ENCODE measurements at regions not wholly inside any gene's neighbourhood (a gene's known extent, or its start where the extent isn't known, plus 50 kb on each side); places are given as distances from the start of the nearest gene placed in this dataset.

GRCh38 chr5:52685971-52686370 is 101.7 kb upstream of the ITGA1 start:
- no peak for DNase-seq
- Mint-ChIP-seq H3K4me3 (no peak overlapping the region), H3K9me3 (no peaks in the 10 kb centered on the region), H3K27me3 (peaks cover 10% of the 10 kb centered on the region), H3K4me1 (no peaks in the 10 kb centered on the region), H3K36me3 (ENCODE audit: low read depth) (no peaks in the 10 kb centered on the region), H3K27ac (no peak overlapping the region)
- ChIA-PET CTCF (interaction anchor here (1.1 to 1.4 kb wide), 2 partner anchors 107 to 230 kb away, joined by 3 read pairs; no protein-coding TSS in a partner anchor), POLR2A (no interaction called here)

GRCh38 chr5:52690236-52690768 is 97.4 kb upstream of the ITGA1 start:
- no peak for DNase-seq
- H3K9me3 Mint-ChIP-seq = no peaks in the 10 kb centered on the region
- ChIA-PET POLR2A (no interaction called here), CTCF (interaction anchor here (0.8 to 1.7 kb wide), 3 partner anchors 74 to 225 kb away, joined by 3 to 4 read pairs (median 3); no protein-coding TSS in a partner anchor)
- H3K36me3 Mint-ChIP-seq (ENCODE audit: low read depth) = no peaks in the 10 kb centered on the region
- H3K4me1 Mint-ChIP-seq = no peaks in the 10 kb centered on the region
- H3K4me3 Mint-ChIP-seq = no peak overlapping the region
- H3K27ac Mint-ChIP-seq = no peak overlapping the region
- H3K27me3 Mint-ChIP-seq = peaks cover 17% of the 10 kb centered on the region

GRCh38 chr5:52692039-52692438 is 95.7 kb upstream of the ITGA1 start:
- ChIA-PET POLR2A (no interaction called here), CTCF (interaction anchor here (1.2 to 1.9 kb wide), 3 partner anchors 8 to 107 kb away, joined by 4 to 6 read pairs (median 4); no protein-coding TSS in a partner anchor)
- no peak overlapping the region for H3K4me3 Mint-ChIP-seq
- no peak overlapping the region for H3K27ac Mint-ChIP-seq
- DNase-seq = no peak
- no peaks in the 10 kb centered on the region for H3K9me3 Mint-ChIP-seq
- no peaks in the 10 kb centered on the region for H3K36me3 Mint-ChIP-seq (ENCODE audit: low read depth)
- H3K4me1 Mint-ChIP-seq = no peaks in the 10 kb centered on the region
- H3K27me3 Mint-ChIP-seq = peaks cover 17% of the 10 kb centered on the region

GRCh38 chr5:52692606-52693005 is 95.1 kb upstream of the ITGA1 start:
- Mint-ChIP-seq H3K4me3 (no peak overlapping the region), H3K9me3 (no peaks in the 10 kb centered on the region), H3K27ac (no peak overlapping the region), H3K36me3 (ENCODE audit: low read depth) (no peaks in the 10 kb centered on the region), H3K27me3 (peaks cover 17% of the 10 kb centered on the region), H3K4me1 (no peaks in the 10 kb centered on the region)
- POLR2A ChIA-PET = no interaction called here
- CTCF ChIA-PET = interaction anchor here (1.2 to 1.9 kb wide), 3 partner anchors 9 to 107 kb away, joined by 4 to 6 read pairs (median 4); no protein-coding TSS in a partner anchor
- no peak for DNase-seq

- Mint-ChIP-seq H3K27me3 (peaks cover 14% of the 10 kb centered on the region), H3K4me1 (no peaks in the 10 kb centered on the region), H3K4me3 (no peak overlapping the region), H3K9me3 (no peaks in the 10 kb centered on the region), H3K27ac (no peak overlapping the region), H3K36me3 (ENCODE audit: low read depth) (no peaks in the 10 kb centered on the region)
- DNase-seq = peak; percentile 24
- CTCF ChIA-PET = interaction anchor here (1.2 to 1.9 kb wide), 2 partner anchors 14 to 106 kb away, joined by 4 to 6 read pairs; no protein-coding TSS in a partner anchor
- POLR2A ChIA-PET = no interaction called here
Observed at GRCh38 chr5:52693280-52693679, 94.4 kb upstream of the ITGA1 start.

- Mint-ChIP-seq H3K27me3 (peaks cover 11% of the 10 kb centered on the region), H3K36me3 (ENCODE audit: low read depth) (no peaks in the 10 kb centered on the region), H3K27ac (no peak overlapping the region), H3K4me3 (no peak overlapping the region), H3K9me3 (no peaks in the 10 kb centered on the region), H3K4me1 (no peaks in the 10 kb centered on the region)
- no peak for DNase-seq
- CTCF ChIA-PET = interaction anchor here (0.7 to 1.9 kb wide), 3 partner anchors 13 to 106 kb away, joined by 3 to 6 read pairs (median 4); no protein-coding TSS in a partner anchor
- POLR2A ChIA-PET = no interaction called here
Observed at GRCh38 chr5:52693836-52694235, 93.9 kb upstream of the ITGA1 start.

GRCh38 chr5:52694648-52695047 is 93.1 kb upstream of the ITGA1 start:
- no peak for DNase-seq
- no peak overlapping the region for H3K27ac Mint-ChIP-seq
- H3K36me3 Mint-ChIP-seq (ENCODE audit: low read depth) = no peaks in the 10 kb centered on the region
- no peaks in the 10 kb centered on the region for H3K9me3 Mint-ChIP-seq
- CTCF ChIA-PET = interaction anchor here (0.7 to 1.7 kb wide), 2 partner anchors 8 to 31 kb away, joined by 3 to 8 read pairs; no protein-coding TSS in a partner anchor
- H3K4me3 Mint-ChIP-seq = no peak overlapping the region
- POLR2A ChIA-PET = no interaction called here
- H3K27me3 Mint-ChIP-seq = peaks cover 11% of the 10 kb centered on the region
- no peaks in the 10 kb centered on the region for H3K4me1 Mint-ChIP-seq

- no peak for DNase-seq
- Mint-ChIP-seq H3K27me3 (peaks cover 4% of the 10 kb centered on the region), H3K27ac (no peak overlapping the region), H3K4me3 (no peak overlapping the region), H3K36me3 (ENCODE audit: low read depth) (peaks cover 2% of the 10 kb centered on the region), H3K4me1 (peaks cover 32% of the 10 kb centered on the region), H3K9me3 (no peaks in the 10 kb centered on the region)
- ChIA-PET CTCF (no interaction called here), POLR2A (interaction anchor here (0.6 kb wide), 1 partner anchor 84 kb away, joined by 4 read pairs; no protein-coding TSS in a partner anchor)
Observed at GRCh38 chr5:52702877-52703276, 84.8 kb upstream of the ITGA1 start.

- DNase-seq = no peak
- no peak overlapping the region for H3K4me3 Mint-ChIP-seq
- POLR2A ChIA-PET = no interaction called here
- H3K9me3 Mint-ChIP-seq = no peaks in the 10 kb centered on the region
- CTCF ChIA-PET = interaction anchor here (1.4 kb wide), 1 partner anchor 170 kb away, joined by 4 read pairs; no protein-coding TSS in a partner anchor
- peaks cover 33% of the 10 kb centered on the region for H3K4me1 Mint-ChIP-seq
- H3K36me3 Mint-ChIP-seq (ENCODE audit: low read depth) = peaks cover 2% of the 10 kb centered on the region
- H3K27ac Mint-ChIP-seq = no peak overlapping the region
- H3K27me3 Mint-ChIP-seq = peaks cover 6% of the 10 kb centered on the region
Observed at GRCh38 chr5:52703321-52703720, 84.4 kb upstream of the ITGA1 start.

- no peak for DNase-seq
- Mint-ChIP-seq H3K9me3 (no peaks in the 10 kb centered on the region), H3K27me3 (peaks cover 8% of the 10 kb centered on the region), H3K4me3 (no peak overlapping the region), H3K27ac (no peak overlapping the region), H3K4me1 (peaks cover 53% of the 10 kb centered on the region), H3K36me3 (ENCODE audit: low read depth) (peaks cover 2% of the 10 kb centered on the region)
- CTCF ChIA-PET = interaction anchor here (0.6 kb wide), 1 partner anchor 16 kb away, joined by 3 read pairs; no protein-coding TSS in a partner anchor
- POLR2A ChIA-PET = no interaction called here
Observed at GRCh38 chr5:52705720-52706119, 82.0 kb upstream of the ITGA1 start.

- ChIA-PET CTCF (interaction anchor here (0.6 to 1.2 kb wide), 3 partner anchors 11 to 35 kb away, joined by 3 to 6 read pairs (median 3); no protein-coding TSS in a partner anchor), POLR2A (no interaction called here)
- H3K4me1 Mint-ChIP-seq = peaks cover 57% of the 10 kb centered on the region
- H3K36me3 Mint-ChIP-seq (ENCODE audit: low read depth) = peaks cover 2% of the 10 kb centered on the region
- H3K4me3 Mint-ChIP-seq = no peak overlapping the region
- H3K27ac Mint-ChIP-seq = no peak overlapping the region
- peaks cover 8% of the 10 kb centered on the region for H3K27me3 Mint-ChIP-seq
- no peak for DNase-seq
- no peaks in the 10 kb centered on the region for H3K9me3 Mint-ChIP-seq
Observed at GRCh38 chr5:52706775-52707174, 80.9 kb upstream of the ITGA1 start.

GRCh38 chr5:52707616-52708015 is 80.1 kb upstream of the ITGA1 start:
- CTCF ChIA-PET = interaction anchor here (0.6 to 1.2 kb wide), 2 partner anchors 11 to 15 kb away, joined by 3 to 6 read pairs; no protein-coding TSS in a partner anchor
- POLR2A ChIA-PET = no interaction called here

GRCh38 chr5:52708463-52708862 is 79.3 kb upstream of the ITGA1 start:
- H3K4me3 Mint-ChIP-seq = no peak overlapping the region

More at GRCh38 chr5:52707616-52708015, 80.1 kb upstream of the ITGA1 start:
- Mint-ChIP-seq H3K27ac (no peak overlapping the region), H3K4me1 (peaks cover 59% of the 10 kb centered on the region), H3K9me3 (no peaks in the 10 kb centered on the region), H3K36me3 (ENCODE audit: low read depth) (peaks cover 2% of the 10 kb centered on the region), H3K27me3 (peaks cover 8% of the 10 kb centered on the region), H3K4me3 (no peak overlapping the region)
- DNase-seq = no peak

More at GRCh38 chr5:52708463-52708862, 79.3 kb upstream of the ITGA1 start:
- ChIA-PET POLR2A (no interaction called here), CTCF (no interaction called here)
- DNase-seq = no peak
- H3K36me3 Mint-ChIP-seq (ENCODE audit: low read depth) = peaks cover 6% of the 10 kb centered on the region
- H3K4me1 Mint-ChIP-seq = peaks cover 62% of the 10 kb centered on the region
- no peaks in the 10 kb centered on the region for H3K9me3 Mint-ChIP-seq
- H3K27ac Mint-ChIP-seq = no peak overlapping the region
- H3K27me3 Mint-ChIP-seq = peaks cover 8% of the 10 kb centered on the region
